SW 1271 (cell line): ENCODE measurements at regions not wholly inside any gene's neighbourhood (a gene's known extent, or its start where the extent isn't known, plus 50 kb on each side); places are given as distances from the start of the nearest gene placed in this dataset.
"Not testable (repeated sequence)": the region's sequence is repeated elsewhere in the genome, so short reads cannot be mapped to it uniquely, and the experiment has no call there.

Experiments used
- DNase-seq, 2 experiments: peaks; one replicate each; lab custom pipeline; 2025; lab: John Stamatoyannopoulos, UW

DNA sequence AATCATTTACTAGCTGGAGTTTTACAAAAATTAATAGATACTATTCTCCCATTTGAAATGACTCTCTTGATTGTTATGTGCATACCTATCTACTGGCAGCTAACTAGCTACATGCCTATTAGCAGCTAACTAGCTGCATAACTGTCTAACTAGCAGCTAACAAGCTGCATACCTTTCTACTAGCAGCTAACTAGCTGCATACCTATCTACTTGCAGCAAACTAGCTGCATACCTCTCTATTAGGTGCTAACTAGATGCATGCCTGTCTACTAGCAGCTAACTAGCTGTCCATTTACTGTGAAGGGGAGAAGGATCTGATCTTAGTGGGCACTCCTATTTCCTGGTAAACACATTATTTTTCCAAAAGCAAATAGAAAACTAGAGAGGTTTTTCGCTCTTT, 439.4 kb upstream of the PFKP start:
- DNase-seq: no peak

DNA sequence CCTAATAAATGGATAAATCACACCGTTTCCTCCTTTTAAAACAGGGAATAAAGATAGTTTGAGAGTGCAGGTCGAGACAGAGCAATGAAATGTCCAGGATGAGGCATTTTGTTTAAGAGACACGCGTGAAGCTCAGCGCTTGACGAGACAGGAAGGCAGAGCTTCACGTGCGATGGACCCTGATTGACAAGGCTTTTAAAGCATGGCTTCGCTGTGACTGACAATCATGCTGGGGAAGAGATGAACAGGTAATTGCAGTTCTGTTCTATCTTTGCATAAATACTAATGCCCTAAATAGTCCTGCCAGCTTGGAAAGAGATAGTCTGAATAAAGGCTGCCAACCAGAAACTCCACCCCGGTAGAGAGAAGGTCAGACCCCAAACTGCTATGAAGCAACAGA, 442.3 kb upstream of the PFKP start:
- no peak for DNase-seq

DNA sequence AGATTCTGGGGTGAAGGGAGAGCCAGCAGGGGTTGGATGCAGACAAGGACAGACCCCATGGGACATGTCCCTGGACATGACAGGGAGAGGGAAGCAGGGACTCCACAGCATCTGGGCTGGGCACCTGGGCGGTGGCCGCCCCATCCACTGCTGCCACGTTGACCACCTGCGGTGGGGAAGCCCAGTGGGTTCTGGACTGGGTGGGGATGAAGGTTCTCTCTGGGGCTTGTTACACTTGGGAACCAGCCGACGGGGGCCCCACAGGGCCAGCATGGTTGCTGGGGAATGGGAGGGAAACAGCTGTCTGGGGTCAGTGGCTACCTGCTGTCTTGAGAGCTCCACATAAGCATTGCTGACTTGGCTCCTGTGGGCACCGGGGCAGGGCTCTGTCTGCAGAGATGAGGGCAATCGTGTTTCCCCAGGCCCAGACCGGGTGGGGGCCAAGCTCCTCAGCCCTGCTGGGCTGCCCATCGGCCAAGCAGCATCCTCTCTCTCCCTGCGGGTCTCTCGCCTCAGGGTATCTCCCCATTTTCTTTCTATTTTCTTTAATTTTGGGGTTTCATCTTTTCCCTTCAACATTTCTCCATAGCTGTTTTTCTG, 443.6 kb upstream of the PFKP start:
- DNase-seq: no peak

DNA sequence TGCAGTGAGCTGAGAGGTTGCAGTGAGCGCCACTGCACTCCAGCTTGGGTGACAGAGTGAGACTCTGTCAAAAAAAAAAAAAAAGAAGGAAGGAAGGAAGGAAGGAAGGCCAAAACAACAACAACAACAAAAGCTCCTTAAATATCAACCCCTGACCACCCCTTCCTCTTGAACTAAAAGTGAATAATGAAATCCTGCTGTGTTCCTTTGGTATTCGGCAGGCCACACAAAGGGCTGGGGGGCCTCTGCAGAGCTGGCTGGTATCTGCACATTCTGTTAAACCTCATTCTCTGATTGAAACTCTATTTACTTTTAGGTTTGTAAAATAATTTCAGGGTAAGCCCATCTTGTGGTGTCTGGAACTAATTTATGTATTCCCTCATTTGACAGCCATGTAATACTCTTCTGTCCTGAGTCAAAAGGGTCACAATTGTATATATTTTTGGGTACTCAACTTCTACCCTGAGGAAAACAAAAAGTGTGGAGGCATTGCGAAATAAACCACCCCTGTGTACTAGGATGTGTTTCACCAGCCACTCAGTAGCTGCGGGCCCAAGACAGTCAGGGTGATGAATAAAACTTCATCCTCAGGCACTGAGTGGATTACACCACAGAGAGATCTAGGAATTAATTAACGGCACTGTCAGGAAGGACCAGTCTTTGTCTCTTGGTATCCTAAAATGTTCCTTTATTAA, 446.4 kb upstream of the PFKP start:
- DNase-seq: no peak

DNA sequence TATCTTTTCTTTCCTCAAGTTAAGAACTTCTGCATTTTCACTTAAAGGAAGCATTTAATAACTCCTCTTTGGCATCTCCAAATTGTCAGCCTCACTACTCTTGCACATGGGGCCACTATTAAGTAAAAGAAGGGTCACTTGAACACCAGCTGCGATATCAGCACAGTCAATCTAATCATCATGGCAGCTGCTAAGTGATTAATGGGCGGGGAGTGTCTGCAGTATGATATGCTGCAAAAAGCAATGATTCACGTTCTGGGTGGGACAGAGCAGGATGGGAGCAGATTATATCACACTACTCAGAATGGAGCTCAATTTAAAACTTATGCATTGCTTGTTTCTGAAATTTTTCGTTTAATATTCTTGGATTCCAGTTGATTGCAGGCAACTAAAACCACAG, 447.4 kb upstream of the PFKP start:
- DNase-seq: no peak

DNA sequence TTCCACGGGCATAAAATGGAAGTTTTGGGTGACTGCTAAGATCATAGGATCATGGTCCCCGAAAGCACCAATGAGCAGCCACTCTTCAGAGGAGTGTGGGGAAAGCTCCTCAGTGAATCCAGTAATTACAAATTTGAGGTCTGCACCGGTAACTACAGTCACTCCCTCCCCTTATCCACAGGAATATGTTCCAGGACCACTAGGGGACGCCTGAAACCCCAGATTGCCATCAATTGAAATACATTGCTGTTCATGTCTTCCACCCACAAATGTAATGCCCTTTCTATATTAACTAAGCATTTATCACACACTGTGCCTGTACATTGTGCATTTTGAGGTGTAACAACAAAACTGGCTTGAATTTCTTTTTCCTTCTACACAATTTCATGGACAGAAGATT, 447.9 kb upstream of the PFKP start:
- peak in 1 of 2 experiments; percentile 7 for DNase-seq

DNA sequence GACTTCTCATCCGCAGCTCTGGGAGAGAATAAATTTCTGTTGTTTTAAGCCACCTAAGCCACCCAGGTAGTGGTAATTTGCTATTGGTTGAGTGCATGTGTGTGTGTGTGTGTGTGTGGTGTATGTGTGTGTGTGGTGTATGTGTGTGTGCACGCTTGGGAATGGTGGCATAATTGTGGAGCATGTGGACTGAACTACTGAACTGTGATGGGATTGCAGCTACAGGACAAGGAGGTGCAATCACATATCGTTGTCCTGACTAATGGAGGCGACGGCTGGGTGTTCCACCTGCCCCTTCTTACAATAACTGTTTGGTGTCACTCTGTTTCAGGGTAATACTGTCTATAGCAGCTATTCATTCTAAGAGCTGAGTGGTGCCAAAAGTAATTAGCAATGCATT, 448.7 kb upstream of the PFKP start:
- DNase-seq: no peak

DNA sequence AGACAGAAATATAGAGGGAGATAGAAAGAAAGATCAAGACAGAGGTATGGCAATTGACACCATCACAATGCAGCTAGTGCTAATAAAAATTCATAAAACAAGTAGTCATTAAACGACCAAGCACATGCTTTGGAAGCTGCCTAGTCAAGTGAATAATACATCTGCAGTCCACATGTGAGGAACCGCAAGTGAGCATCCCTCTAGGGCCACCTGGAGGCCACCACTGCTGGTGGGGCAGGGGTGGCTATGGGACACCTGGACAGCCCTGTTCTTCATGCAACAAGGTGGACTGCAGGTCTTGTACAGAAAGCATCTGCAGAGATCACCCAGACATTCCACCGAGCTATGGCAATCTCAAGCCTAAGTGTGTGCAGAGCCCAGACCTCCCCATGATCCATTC, 451.1 kb upstream of the PFKP start:
- DNase-seq: no peak

DNA sequence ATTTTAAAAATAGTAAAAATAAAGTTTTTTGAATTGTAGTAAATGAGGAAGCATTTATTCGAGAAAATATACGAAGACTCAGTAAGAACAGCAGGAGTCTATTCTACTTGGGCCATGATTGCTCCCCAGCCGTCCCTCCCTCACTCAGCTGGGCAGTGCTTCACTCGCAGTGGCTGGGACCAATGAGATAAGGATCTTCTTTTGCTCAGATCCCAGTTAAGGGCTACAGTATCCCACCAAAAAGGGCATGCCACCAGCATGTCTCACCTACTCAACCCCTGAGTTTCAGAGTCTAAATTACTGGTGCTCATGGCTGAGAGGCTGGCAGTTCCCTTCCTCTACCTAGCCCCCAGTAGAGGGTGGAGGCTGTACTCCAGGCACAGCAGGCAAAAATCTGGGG, 455.7 kb upstream of the PFKP start:
- no peak for DNase-seq

DNA sequence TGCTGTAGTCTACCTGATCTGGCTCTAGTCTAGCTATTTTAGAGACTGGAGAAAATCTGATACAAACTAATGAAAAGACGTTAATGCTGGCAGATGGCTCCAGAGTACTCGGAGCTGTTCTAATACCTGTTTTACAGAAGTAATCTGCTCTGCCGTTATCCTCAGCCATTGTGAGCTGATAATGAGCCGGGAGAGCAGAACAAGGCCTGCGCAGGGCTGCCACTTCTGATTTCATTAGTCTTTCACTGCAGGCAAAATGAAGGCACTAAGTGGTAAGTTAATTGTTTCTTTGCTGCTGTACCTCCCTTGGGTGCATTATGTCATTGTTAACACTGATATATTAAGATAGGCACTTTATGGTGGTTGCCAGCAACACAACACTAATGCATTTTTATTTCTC, 456.4 kb upstream of the PFKP start:
- no peak for DNase-seq

DNA sequence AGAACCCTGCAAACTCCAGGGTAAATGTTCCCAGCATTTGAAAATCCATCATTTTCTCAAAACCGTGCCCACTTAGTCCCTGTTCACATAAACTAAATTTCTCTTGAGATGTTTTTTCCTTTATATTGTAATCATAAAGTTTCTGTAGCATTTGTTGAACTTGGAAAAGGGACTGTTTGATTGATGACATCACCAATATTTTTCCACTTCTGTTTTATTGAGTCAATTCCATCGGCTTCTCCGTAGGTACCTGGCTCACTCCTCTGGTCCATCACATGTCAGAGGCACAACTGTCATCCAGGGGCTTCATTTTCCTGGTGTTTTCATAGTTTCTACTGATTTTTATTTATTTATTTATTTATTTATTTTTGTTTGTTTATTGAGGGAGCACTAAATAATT, 462.5 kb upstream of the PFKP start:
- no peak for DNase-seq

DNA sequence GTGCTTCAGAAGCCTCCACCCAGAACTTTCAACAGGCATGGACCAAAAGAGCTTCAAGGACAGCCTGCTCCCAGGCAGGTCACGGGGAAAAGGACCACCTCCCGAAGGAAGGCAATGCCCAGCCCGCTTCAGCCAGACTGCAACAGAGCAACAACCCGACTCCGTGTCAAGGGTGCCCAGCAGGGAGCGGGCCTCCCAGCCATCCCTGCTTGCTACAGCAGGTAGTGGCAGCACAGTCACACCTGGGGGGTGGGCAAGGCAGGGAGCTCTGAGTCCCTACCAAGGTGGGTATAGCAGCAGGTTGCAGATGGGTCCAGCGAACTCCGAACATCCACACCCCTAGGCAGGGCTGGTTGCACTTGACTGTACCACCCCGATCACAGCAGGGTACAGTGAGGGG, 467.8 kb upstream of the PFKP start:
- DNase-seq: no peak

DNA sequence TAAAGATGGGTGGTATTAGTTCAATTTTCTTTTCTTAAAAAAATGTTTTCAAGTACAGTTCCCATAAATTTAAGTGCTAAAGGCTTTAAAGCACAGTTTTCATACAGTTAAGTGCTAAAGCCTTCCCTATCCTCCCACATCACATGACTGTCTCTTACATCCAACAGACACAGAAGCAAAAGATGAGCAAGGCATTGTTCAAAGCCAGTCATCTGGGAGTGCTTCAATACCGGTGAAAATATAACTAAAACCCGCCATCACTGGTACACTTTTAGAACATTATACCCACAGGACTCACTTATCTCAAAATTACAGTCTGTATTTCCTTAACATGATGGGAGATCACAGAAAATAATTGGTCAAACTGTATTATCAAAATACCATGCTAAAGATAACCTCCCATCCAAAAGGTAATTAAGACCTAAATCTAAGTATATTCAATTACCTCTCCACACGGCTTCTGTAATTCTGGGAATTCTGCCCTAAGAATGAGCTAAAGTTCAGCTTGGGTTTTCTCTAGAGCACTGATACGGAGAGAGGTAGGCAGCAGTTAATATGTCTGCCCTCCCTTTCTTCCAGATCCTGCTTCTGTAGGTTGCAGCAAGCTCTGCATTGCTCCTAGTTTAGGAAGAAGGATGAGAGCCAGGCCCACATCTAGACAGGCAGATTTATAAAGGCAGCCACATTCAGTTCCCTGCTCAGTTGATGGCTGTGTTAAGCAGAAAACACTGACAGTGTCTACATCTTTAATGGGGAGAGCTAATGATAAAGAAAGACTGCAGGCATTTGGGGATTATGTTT, 474.8 kb upstream of the PFKP start:
- no peak for DNase-seq

DNA sequence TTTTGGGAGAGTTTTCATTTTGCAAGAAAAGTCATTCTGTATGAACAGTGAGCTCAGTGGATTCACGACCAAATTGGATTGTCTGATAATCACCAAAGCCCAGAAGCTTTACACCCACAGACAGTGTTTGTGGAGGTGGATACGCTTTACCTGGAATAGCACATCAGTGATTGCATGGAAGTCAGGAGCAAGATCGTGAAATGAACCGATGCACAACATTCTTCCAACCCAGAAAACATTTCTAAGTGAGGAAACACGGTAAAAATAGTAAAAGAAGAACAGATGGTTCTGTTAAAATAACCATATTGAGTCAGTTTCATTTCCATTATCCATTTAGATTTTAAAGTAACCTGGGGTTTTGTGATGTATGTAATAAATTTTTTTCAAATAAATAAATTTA, 478.2 kb upstream of the PFKP start:
- DNase-seq: no peak

DNA sequence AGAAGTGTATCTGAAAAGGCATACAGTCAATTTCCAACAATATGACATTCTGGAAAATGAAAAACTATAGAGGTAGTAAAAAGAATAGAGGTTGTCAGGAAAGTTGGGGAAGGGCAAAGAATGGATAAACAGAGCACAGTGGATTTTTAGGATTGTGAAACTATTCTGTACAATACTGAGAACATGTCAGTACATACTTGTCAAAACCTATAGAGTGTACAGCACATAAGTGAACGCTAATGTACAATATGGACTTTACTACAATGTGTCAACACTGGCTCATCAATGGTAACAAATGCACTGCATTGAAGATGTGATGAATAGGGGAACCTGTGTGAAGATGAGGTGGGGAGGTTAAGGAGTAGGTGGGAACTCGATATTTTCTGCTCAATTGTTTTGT, 483.0 kb upstream of the PFKP start:
- DNase-seq: no peak

DNA sequence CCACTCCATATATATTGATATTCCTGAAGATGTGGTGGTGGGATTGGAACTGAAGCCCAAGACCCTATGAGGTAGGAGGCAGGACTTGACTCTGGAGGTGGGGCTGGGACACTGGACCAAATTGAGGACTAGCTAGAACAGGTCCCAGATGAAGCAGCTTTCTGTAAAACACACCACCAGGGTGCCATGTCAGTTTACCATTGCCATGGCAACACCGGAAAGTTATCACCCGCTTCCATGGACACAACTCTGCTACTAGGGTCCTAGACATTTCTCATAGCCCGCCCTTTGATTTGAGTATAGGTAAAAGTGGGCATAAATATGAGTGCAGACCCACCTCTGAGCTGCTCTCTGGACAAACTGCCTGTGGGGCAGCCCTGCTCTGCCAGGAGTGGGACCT, 490.5 kb upstream of the PFKP start:
- no peak for DNase-seq

DNA sequence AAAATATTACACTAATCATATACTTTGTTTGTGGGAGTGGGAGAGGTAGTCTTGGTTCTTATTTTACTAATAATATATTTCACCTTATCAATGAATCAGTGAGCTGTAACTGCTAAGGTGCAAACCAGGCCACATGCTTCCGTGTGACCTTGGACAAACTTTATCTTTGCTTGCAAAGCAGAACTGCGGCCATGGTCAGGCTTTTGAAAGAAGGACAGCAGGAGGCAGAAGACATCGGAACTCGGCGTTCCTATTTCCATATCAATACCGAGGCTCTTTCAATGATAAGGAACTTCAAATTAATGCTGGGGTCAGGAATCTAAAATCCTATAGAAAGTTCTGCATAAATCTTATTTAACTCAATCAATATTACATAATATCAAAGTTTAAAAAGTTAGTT, 491.9 kb upstream of the PFKP start:
- no peak for DNase-seq

DNA sequence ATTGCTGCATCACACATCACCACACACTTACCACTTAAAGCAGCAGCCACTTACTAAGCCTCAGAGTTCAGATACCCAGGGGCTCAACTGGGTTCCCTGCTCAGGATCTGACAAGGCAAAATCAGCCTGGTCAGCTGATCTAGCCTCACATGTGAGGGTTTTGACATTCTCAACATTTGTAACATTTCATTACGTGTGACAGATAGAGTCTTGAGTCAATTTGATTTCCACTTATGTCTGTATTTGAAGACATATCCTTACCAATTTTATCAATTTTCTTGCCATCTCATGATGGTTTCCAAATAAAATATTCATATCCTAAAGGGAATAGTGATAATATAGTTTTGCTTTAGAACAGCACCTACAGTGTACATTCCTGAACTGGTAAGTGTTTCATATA, 494.7 kb upstream of the PFKP start:
- no peak for DNase-seq

DNA sequence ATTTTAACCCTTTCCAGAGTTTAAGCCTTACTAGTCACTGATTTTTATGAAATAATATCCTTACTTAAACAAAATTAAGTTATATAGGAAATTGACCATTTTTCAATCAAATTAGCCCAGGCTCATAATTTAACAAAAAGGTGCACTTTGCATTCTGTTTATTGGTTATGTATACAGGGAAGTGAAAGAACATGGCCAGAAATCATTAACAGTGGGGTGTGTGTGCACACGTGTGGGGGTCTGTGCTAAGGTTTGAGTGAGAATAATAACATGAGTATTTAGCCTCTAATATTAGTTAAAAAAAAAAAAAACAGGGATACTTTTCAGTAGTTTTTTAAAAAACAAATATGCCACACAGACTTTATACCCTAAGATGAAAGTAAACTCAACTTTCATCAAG, 510.5 kb upstream of the PFKP start:
- no peak for DNase-seq

DNA sequence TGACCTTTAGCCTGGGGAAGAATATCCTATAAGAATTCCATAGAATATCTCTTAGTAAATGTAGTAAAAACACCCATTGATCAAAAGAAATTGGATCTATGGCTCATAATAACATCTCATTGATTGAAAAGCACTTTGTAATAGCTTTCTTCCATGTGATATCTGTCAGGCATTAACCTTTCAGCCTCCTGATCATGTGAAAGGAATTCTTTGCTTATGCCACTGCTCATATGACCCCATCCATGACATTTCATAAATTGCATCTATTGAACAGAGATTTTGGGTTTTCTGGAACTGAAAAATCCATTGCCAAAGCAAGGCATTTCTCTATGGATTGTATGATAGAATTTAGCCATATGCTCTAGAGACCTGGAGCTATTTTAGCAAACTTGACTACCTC, 519.3 kb upstream of the PFKP start:
- no peak for DNase-seq

DNA sequence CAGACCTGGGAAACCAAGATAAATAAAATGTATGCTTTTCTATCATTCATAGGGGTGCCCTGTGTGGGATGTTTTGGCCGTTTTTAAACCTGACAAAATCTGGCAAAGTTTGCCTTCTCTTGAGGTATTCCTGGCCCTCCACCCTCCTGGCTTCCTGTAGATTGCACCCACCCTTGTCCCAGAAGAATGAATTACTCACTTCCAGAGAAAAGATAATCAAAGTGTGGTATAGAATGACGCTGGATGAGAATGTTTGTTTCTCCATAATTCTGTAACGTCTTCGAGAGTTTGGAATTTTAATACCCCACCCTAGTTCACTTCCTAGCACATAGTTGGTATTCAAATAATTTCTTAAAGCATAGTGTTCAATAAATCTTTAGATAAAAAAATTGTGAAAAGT, 519.7 kb upstream of the PFKP start:
- no peak for DNase-seq

DNA sequence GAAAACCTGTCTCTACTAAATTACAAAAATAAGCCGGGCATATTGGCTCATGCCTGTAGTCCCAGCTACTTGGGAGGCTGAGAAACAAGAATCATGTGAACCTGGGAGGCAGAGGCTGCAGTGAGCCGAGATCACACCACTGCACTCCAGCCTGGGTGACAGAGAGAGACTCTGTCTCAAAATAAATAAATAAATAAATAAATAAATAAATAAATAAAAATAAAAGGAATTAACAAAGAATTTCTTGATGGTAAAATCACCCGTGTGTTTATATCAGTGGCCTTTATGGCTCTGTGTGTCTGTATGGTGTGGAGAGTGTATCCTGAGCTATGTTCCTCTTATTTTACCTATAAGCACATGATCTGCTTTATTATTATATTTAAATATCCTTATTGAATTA, 520.5 kb upstream of the PFKP start:
- DNase-seq: not testable (repeated sequence)

DNA sequence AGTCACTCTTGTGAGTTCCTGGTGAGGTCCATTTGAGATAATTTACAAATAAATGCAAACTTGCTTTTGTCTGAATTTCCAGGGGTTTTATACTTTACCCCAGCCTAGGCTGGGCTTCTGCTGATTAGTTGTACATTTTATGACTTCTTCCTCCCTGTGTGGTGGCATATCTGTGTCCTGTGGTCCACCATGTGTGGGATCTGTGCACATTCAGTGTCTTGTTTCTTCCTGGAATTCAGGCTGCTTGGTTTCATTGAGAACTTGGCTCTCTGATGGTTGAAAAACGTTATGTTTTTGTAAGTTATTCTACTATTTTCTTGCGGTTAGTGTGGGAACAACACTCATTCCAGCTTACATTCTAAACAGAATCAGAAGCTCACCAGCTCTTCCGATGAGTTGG, 523.4 kb upstream of the PFKP start:
- DNase-seq: no peak
